H9 (cell line): ENCODE measurements at regions not wholly inside any gene's neighbourhood (a gene's known extent, or its start where the extent isn't known, plus 50 kb on each side); places are given as distances from the start of the nearest gene placed in this dataset.

Experiments used
- DNase-seq: peaks from one replicate; pipeline ENCODE4 v3.0.0-alpha.2; 2017
- H2AFZ ChIP-seq: one replicate; pipeline ENCODE4 v1.6.1; 2013; ENCODE audit warnings: mild to moderate bottlenecking, low read length, control low read depth, moderate library complexity
- H2AK5ac ChIP-seq: 2 replicates; pipeline ENCODE4 v1.6.1; 2013; ENCODE audit warnings: low read length, control low read depth, mixed read lengths; ENCODE audit not compliant: insufficient read length
- H2BK120ac ChIP-seq: one replicate; pipeline ENCODE4 v1.6.1; 2013; ENCODE audit warnings: low read depth, mild to moderate bottlenecking, low read length, control low read depth, inconsistent platforms; ENCODE audit not compliant: poor library complexity, severe bottlenecking
- H2BK12ac ChIP-seq: 2 replicates; pipeline ENCODE4 v1.6.1; 2013; ENCODE audit warnings: low read length, control low read depth, mixed read lengths, low read depth; ENCODE audit not compliant: insufficient read length
- H2BK15ac ChIP-seq: 2 replicates; pipeline ENCODE4 v1.6.1; 2013; ENCODE audit warnings: low read depth, low read length, control low read depth
- H2BK20ac ChIP-seq: one replicate; pipeline ENCODE4 v1.6.1; 2013; ENCODE audit warnings: low read depth, mild to moderate bottlenecking, low read length, control low read depth, inconsistent platforms; ENCODE audit not compliant: poor library complexity, severe bottlenecking
- H2BK5ac ChIP-seq: 2 replicates; pipeline ENCODE4 v1.6.1; 2013; ENCODE audit warnings: low read length, control low read depth, mixed read lengths; ENCODE audit not compliant: insufficient read length
- H3K14ac ChIP-seq: 2 replicates; pipeline ENCODE4 v1.6.1; 2013; ENCODE audit warnings: low read length, control low read depth; ENCODE audit not compliant: insufficient read depth
- H3K18ac ChIP-seq: 2 replicates; pipeline ENCODE4 v1.6.1; 2013; ENCODE audit warnings: low read depth, mild to moderate bottlenecking, mixed read lengths, low read length, control low read depth; ENCODE audit not compliant: insufficient read length
- H3K23ac ChIP-seq: 2 replicates; pipeline ENCODE4 v1.6.1; 2013; ENCODE audit warnings: low read length, control low read depth, mixed read lengths, low read depth; ENCODE audit not compliant: insufficient read length
- H3K23me2 ChIP-seq: 2 replicates; pipeline ENCODE4 v1.6.1; 2013; ENCODE audit warnings: low read depth, mild to moderate bottlenecking, mixed read lengths, low read length, control low read depth; ENCODE audit not compliant: insufficient read length, poor library complexity, severe bottlenecking
- H3K27ac ChIP-seq: 2 replicates; pipeline ENCODE4 v1.5.1; 2013; ENCODE audit warnings: low read length, control low read depth, mixed read lengths, low read depth; ENCODE audit not compliant: insufficient read length
- H3K27me3 ChIP-seq: 2 replicates; pipeline ENCODE4 v1.6.1; 2013; ENCODE audit warnings: low read length, control low read depth, inconsistent platforms; ENCODE audit not compliant: insufficient read depth
- H3K4ac ChIP-seq: 2 replicates; pipeline ENCODE4 v1.6.1; 2013; ENCODE audit warnings: low read depth, mild to moderate bottlenecking, control low read depth, inconsistent platforms, low read length, moderate library complexity
- H3K4me1 ChIP-seq: 2 replicates; pipeline ENCODE4 v1.6.1; 2013; ENCODE audit warnings: low read length, control low read depth, inconsistent platforms; ENCODE audit not compliant: insufficient read depth
- H3K4me2 ChIP-seq: 2 replicates; pipeline ENCODE4 v1.6.1; 2013; ENCODE audit warnings: low read length, control low read depth, mixed read lengths; ENCODE audit not compliant: insufficient read length, insufficient read depth
- H3K56ac ChIP-seq: 2 replicates; pipeline ENCODE4 v1.6.1; 2013; ENCODE audit warnings: low read depth, mild to moderate bottlenecking, mixed read lengths, low read length, control low read depth; ENCODE audit not compliant: insufficient read length
- H3K79me1 ChIP-seq: 2 replicates; pipeline ENCODE4 v1.6.1; 2013; ENCODE audit warnings: low read depth, mild to moderate bottlenecking, moderate library complexity, low read length, control low read depth, inconsistent platforms; ENCODE audit not compliant: insufficient read depth, poor library complexity, severe bottlenecking
- H3K79me2 ChIP-seq: 2 replicates; pipeline ENCODE4 v1.6.1; 2013; ENCODE audit warnings: low read length, control low read depth, inconsistent platforms; ENCODE audit not compliant: insufficient read depth
- H3K9ac ChIP-seq: 2 replicates; pipeline ENCODE4 v1.6.1; 2013; ENCODE audit warnings: low read length, control low read depth, mixed read lengths; ENCODE audit not compliant: insufficient read length; ENCODE audit errors: extremely low read depth
- H3K9me3 ChIP-seq: one replicate; pipeline ENCODE4 v1.6.1; 2013; ENCODE audit warnings: low read depth, low read length, inconsistent platforms; ENCODE audit not compliant: control insufficient read depth
- H3T11ph ChIP-seq: one replicate; pipeline ENCODE4 v1.6.1; 2013; ENCODE audit warnings: mild to moderate bottlenecking, low read length, control low read depth, inconsistent platforms
- H4K20me1 ChIP-seq: one replicate; pipeline ENCODE4 v1.6.1; 2013; ENCODE audit not compliant: control insufficient read depth, insufficient read length, insufficient read depth
- H4K5ac ChIP-seq: 2 replicates; pipeline ENCODE4 v1.6.1; 2013; ENCODE audit warnings: low read depth, mild to moderate bottlenecking, mixed read lengths, low read length, control low read depth; ENCODE audit not compliant: insufficient read length
- H4K8ac ChIP-seq: replicated peaks from 2 replicates; pipeline ENCODE4 v1.6.1; 2013; ENCODE audit warnings: low read length, control low read depth, mixed read lengths, low read depth; ENCODE audit not compliant: insufficient read length
- H4K91ac ChIP-seq: 2 replicates; pipeline ENCODE4 v1.6.1; 2013; ENCODE audit warnings: low read depth, mild to moderate bottlenecking, moderate library complexity, mixed read lengths, low read length, control low read depth; ENCODE audit not compliant: insufficient read length
- H3K27ac Mint-ChIP-seq, 3 experiments: 2 replicates in 2 of 3; 3 replicates in 1 of 3; pipeline ENCODE4 v1.8.0; 2020 to 2021; ENCODE audit warnings: mixed read lengths in 3 of 3, mild to moderate bottlenecking in 1 of 3, moderate library complexity in 1 of 3
- H3K27me3 Mint-ChIP-seq: 2 replicates; pipeline ENCODE4 v1.8.0; 2021; ENCODE audit warnings: low read depth, mild to moderate bottlenecking, moderate library complexity, mixed read lengths
- H3K36me3 Mint-ChIP-seq, 3 experiments: 2 replicates in 2 of 3; 3 replicates in 1 of 3; pipeline ENCODE4 v1.8.0; 2020 to 2021; ENCODE audit warnings: low read depth in 3 of 3, mixed read lengths in 3 of 3; ENCODE audit not compliant: insufficient read depth in 1 of 3
- H3K4me1 Mint-ChIP-seq, 2 experiments: 2 replicates each; pipeline ENCODE4 v1.8.0; 2020; ENCODE audit warnings: mixed read lengths in 2 of 2
- H3K4me3 Mint-ChIP-seq, 2 experiments: 2 replicates in 1 of 2; 3 replicates in 1 of 2; pipeline ENCODE4 v1.8.0; 2020 to 2021; ENCODE audit warnings: mild to moderate bottlenecking in 2 of 2, mixed read lengths in 2 of 2, moderate library complexity in 1 of 2
- H3K9me3 Mint-ChIP-seq, 2 experiments: 2 replicates in 1 of 2; 3 replicates in 1 of 2; pipeline ENCODE4 v1.8.0; 2020; ENCODE audit warnings: mild to moderate bottlenecking in 2 of 2, mixed read lengths in 2 of 2, moderate library complexity in 1 of 2
- WGBS: extraction: QIAGEN DNeasy Blood & Tissue Kit; methylation state at CpG from one replicate; pipeline ENCODE4 v1.1.7; 2013; ENCODE audit warnings: missing lambda C conversion rate, low lambda C conversion rate, mixed read lengths; ENCODE audit not compliant: insufficient read length; ENCODE audit errors: extremely low coverage; 5-methylcytosine and 5-hydroxymethylcytosine counted together
- TF ChIP-seq, protein P1 (sequence below): fragments of 200-600 bp; sonication (generic); conservative IDR thresholded peaks from 3 replicates; pipeline ENCODE4 v1.8.0; 2021; ENCODE audit warnings: antibody characterized with exemption, mild to moderate bottlenecking

DNA sequence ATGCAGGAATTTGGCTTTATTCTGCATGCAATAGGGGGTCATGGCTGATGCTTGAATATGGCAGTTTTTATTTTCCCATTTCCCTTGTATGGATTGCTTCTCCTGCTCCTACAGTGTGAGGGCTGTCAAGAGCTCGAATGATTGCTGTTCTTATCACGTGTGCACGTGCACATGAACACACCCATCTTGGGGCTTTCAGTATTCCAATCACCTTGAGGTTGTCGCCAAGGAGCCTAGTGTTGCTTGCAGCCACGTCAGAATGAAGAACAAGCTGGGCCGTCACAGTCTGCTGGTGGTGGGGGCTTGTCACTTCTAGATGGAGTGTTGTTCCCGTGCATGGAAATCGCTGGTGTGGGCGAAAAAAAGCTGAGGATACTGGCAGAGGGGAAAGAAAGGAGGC, 219.4 kb upstream of the GLRA1 start:
- H4K91ac ChIP-seq: no peak overlapping the region
- H3K56ac ChIP-seq: no peak overlapping the region
- no peak overlapping the region for H2AK5ac ChIP-seq
- no peak for DNase-seq
- no peak overlapping the region for H2BK12ac ChIP-seq
- H4K5ac ChIP-seq: no peak overlapping the region
- no peaks in the 10 kb centered on the region for H3K4me1 ChIP-seq
- no peak overlapping the region for H3K27ac Mint-ChIP-seq
- no peaks in the 10 kb centered on the region for H3K9me3 ChIP-seq
- H3K79me1 ChIP-seq: no peaks in the 10 kb centered on the region
- no peaks in the 10 kb centered on the region for H3K36me3 Mint-ChIP-seq
- H3K9me3 Mint-ChIP-seq: no peaks in the 10 kb centered on the region
- no peak overlapping the region for H3K18ac ChIP-seq
- TF ChIP-seq, protein P1, sequence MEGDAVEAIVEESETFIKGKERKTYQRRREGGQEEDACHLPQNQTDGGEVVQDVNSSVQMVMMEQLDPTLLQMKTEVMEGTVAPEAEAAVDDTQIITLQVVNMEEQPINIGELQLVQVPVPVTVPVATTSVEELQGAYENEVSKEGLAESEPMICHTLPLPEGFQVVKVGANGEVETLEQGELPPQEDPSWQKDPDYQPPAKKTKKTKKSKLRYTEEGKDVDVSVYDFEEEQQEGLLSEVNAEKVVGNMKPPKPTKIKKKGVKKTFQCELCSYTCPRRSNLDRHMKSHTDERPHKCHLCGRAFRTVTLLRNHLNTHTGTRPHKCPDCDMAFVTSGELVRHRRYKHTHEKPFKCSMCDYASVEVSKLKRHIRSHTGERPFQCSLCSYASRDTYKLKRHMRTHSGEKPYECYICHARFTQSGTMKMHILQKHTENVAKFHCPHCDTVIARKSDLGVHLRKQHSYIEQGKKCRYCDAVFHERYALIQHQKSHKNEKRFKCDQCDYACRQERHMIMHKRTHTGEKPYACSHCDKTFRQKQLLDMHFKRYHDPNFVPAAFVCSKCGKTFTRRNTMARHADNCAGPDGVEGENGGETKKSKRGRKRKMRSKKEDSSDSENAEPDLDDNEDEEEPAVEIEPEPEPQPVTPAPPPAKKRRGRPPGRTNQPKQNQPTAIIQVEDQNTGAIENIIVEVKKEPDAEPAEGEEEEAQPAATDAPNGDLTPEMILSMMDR: no peak
- no peak overlapping the region for H4K8ac ChIP-seq
- no peak overlapping the region for H2AFZ ChIP-seq
- no peak overlapping the region for H3K9ac ChIP-seq
- H2BK5ac ChIP-seq: no peak overlapping the region
- no peak overlapping the region for H3T11ph ChIP-seq
- no peaks in the 10 kb centered on the region for H3K23me2 ChIP-seq
- no peaks in the 10 kb centered on the region for H4K20me1 ChIP-seq
- H2BK20ac ChIP-seq: no peak overlapping the region
- H3K27ac ChIP-seq: no peak overlapping the region
- H2BK120ac ChIP-seq: no peak overlapping the region
- H2BK15ac ChIP-seq: no peak overlapping the region
- no peak overlapping the region for H3K4me2 ChIP-seq
- no peaks in the 10 kb centered on the region; the same call in none of the 2 replicates for H3K27me3 Mint-ChIP-seq
- H3K79me2 ChIP-seq: no peaks in the 10 kb centered on the region
- no peak overlapping the region; the same call in 1 of the 2 replicates for H3K14ac ChIP-seq
- no peak overlapping the region for H3K23ac ChIP-seq
- no peak overlapping the region for H3K4me3 Mint-ChIP-seq
- no CpG with 5 or more reads among the region's 9 CpGs for WGBS
- H3K27me3 ChIP-seq: no peaks in the 10 kb centered on the region
- no peak overlapping the region for H3K4ac ChIP-seq
- no peaks in the 10 kb centered on the region; a peak in 1 of 4 replicates for H3K4me1 Mint-ChIP-seq
